ENCODE measurements at regions not wholly inside any gene's neighbourhood (a gene's known extent, or its start where the extent isn't known, plus 50 kb on each side); places are given as distances from the start of the nearest gene placed in this dataset.

DNA sequence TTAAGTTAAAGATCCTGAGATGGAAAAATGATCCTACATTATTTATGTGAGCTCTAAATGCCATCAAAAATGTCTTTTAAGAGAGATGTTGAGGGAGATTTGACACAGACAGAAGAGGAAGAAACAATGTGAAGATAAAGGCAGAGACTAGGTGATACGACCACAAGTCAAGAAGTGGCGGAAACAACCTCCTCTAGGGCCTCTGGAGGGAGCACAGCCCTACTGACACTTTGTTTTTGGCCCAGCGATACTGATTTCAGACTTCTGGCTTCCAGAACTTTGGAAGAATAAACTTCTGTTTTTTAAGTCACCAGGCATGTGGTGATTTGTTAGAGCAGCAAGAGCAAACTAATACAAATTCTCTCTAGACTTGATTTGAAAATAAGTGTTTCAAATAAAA, 1216.1 kb downstream of the FSTL5 start:
- TF ChIP-seq POLR2A (IDR thresholded peaks at IDR 0.05; ENCODE audit: low read depth), result no peak
- TF ChIP-seq, protein P1, sequence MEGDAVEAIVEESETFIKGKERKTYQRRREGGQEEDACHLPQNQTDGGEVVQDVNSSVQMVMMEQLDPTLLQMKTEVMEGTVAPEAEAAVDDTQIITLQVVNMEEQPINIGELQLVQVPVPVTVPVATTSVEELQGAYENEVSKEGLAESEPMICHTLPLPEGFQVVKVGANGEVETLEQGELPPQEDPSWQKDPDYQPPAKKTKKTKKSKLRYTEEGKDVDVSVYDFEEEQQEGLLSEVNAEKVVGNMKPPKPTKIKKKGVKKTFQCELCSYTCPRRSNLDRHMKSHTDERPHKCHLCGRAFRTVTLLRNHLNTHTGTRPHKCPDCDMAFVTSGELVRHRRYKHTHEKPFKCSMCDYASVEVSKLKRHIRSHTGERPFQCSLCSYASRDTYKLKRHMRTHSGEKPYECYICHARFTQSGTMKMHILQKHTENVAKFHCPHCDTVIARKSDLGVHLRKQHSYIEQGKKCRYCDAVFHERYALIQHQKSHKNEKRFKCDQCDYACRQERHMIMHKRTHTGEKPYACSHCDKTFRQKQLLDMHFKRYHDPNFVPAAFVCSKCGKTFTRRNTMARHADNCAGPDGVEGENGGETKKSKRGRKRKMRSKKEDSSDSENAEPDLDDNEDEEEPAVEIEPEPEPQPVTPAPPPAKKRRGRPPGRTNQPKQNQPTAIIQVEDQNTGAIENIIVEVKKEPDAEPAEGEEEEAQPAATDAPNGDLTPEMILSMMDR (IDR thresholded peaks at IDR 0.05), result no peak

Data from esophagus muscularis mucosa (tissue), 3 donors.